GM21619 (cell line): ENCODE measurements at regions not wholly inside any gene's neighbourhood (a gene's known extent, or its start where the extent isn't known, plus 50 kb on each side); places are given as distances from the start of the nearest gene placed in this dataset.
"Not testable (repeated sequence)": the region's sequence is repeated elsewhere in the genome, so short reads cannot be mapped to it uniquely, and the experiment has no call there.

Experiments used
- ATAC-seq: cut with Tn5 transposase; IDR thresholded peaks from one replicate; pipeline ENCODE4 v1.9.1; 2021; ENCODE audit not compliant: unreplicated experiment

GRCh38 chr3:177646749-177647148 lies 449.5 kb upstream of the TBL1XR1 start:
- ATAC-seq, result peak; percentile 88

- ATAC-seq, result peak; percentile 16
Observed at GRCh38 chr3:177647341-177647740, 450.1 kb upstream of the TBL1XR1 start.

GRCh38 chr3:177647876-177648275 lies 450.6 kb upstream of the TBL1XR1 start:
- no peak for ATAC-seq

GRCh38 chr3:177652556-177653291 lies 455.4 kb upstream of the TBL1XR1 start:
- no peak for ATAC-seq

- no peak for ATAC-seq
Observed at GRCh38 chr3:177657243-177657642, 460.0 kb upstream of the TBL1XR1 start.

- ATAC-seq, result no peak
Observed at GRCh38 chr3:177658354-177658753, 461.1 kb upstream of the TBL1XR1 start.

GRCh38 chr3:177664380-177665103 lies 467.3 kb upstream of the TBL1XR1 start:
- ATAC-seq, result not testable (repeated sequence)

- ATAC-seq, result no peak
Observed at GRCh38 chr3:177665122-177665808, 468.0 kb upstream of the TBL1XR1 start.

- ATAC-seq, result no peak
Observed at GRCh38 chr3:177672252-177672911, 475.1 kb upstream of the TBL1XR1 start.

- no peak for ATAC-seq
Observed at GRCh38 chr3:177673112-177673914, 476.0 kb upstream of the TBL1XR1 start.

GRCh38 chr3:177674186-177674585 lies 476.9 kb upstream of the TBL1XR1 start:
- ATAC-seq, result no peak

GRCh38 chr3:177676148-177676547 lies 478.9 kb upstream of the TBL1XR1 start:
- ATAC-seq, result no peak

- ATAC-seq, result no peak
Observed at GRCh38 chr3:177676947-177677587, 479.8 kb upstream of the TBL1XR1 start.

- ATAC-seq, result peak; percentile 83
Observed at GRCh38 chr3:177679568-177680471, 482.5 kb upstream of the TBL1XR1 start.

GRCh38 chr3:177680472-177680821 lies 483.2 kb upstream of the TBL1XR1 start:
- no peak for ATAC-seq

GRCh38 chr3:177681156-177681555 lies 483.9 kb upstream of the TBL1XR1 start:
- no peak for ATAC-seq

GRCh38 chr3:177681852-177682251 lies 484.6 kb upstream of the TBL1XR1 start:
- no peak for ATAC-seq

GRCh38 chr3:177683586-177683985 lies 486.3 kb upstream of the TBL1XR1 start:
- no peak for ATAC-seq

- ATAC-seq, result no peak
Observed at GRCh38 chr3:177686671-177687070, 489.4 kb upstream of the TBL1XR1 start.
